ENCODE measurements at regions not wholly inside any gene's neighbourhood (a gene's known extent, or its start where the extent isn't known, plus 50 kb on each side); places are given as distances from the start of the nearest gene placed in this dataset.

- DNase-seq (no peak), ATAC-seq (no peak)
- intact Hi-C loops (cut with DNase I, micrococcal nuclease), result no loop called here
- Histone ChIP-seq H3K36me3 (ENCODE audit: low read depth) (no peaks in the 10 kb centered on the region), H3K4me1 (ENCODE audit: low read depth) (no peaks in the 10 kb centered on the region), H3K4me3 (no peak overlapping the region), H3K9me3 (no peaks in the 10 kb centered on the region)
- no peak for TF ChIP-seq CTCF (IDR thresholded peaks at IDR 0.05)
Observed at GRCh38 chr13:89862011-89862690, 1485.3 kb upstream of the MIR17HG start.

DNA sequence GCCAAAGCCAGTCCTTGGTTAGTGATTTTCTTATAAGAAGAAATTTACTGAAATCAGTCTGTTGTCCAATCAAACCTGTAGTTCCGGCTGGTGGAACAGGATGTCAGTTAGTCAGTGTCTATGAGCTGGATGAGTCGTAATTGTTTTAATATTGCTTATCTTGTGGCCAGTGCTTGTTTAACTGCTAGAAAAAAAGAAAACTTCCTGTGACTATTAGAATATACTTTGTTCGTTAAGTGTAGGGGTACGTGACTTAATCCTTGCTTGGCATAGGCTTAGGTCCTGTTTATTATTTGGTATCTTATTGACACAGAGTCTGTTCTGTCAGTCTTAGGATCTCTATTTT lies 1484.8 kb upstream of the MIR17HG start:
- intact Hi-C loops (cut with DNase I, micrococcal nuclease), result no loop called here
- ATAC-seq (no peak), DNase-seq (no peak)
- no peaks in the 10 kb centered on the region for H3K4me1 ChIP-seq (ENCODE audit: low read depth)
- H3K36me3 ChIP-seq (ENCODE audit: low read depth), result no peaks in the 10 kb centered on the region
- no peaks in the 10 kb centered on the region for H3K9me3 ChIP-seq
- no peak overlapping the region for H3K4me3 ChIP-seq
- TF ChIP-seq CTCF (IDR thresholded peaks at IDR 0.05), result no peak

DNA sequence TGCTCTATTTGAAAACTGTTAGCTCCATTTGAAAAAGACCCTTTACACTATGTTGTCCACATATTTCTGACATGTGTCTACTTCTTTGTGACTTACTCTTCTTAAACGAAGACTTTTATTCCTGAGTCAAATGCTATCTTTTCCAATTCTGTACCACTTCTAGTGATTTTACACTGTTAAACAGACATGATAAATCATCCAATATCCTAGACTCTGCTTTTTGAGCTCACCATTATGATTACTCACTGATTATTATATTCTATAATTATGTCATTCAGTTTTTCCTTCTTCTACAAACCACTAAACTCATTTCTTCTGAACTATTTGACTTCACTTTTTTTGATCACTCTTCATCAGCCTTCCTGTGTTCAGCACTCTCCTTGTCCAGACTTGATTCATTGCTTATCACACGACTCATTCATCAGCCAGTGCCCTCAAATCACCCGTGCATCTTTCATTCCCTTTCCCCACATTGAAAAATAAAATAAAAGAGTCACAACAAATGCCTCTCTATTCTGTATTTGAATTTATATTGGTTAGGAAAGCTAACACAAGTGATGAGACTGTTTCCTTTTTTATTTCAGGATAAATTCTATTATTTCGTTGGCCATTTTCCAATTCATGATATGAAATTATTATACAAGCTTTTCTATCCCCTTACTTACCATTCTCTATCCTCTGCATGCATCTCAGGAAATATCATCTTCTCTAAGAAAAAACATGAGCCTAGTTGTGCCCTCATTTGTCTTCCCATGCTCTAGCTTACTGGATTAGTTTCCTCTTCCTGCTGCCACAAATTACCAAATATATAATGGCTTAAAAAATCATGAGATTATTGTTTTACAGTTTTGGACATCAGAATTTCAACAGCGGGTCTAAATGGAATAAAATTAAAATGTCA lies 1482.1 kb upstream of the MIR17HG start:
- intact Hi-C loops (cut with DNase I, micrococcal nuclease), result no loop called here

GRCh38 chr13:89869312-89869711 lies 1478.2 kb upstream of the MIR17HG start:
- intact Hi-C loops (cut with DNase I, micrococcal nuclease), result no loop called here
- ATAC-seq (no peak), DNase-seq (no peak)
- no peaks in the 10 kb centered on the region for H3K9me3 ChIP-seq
- H3K4me1 ChIP-seq (ENCODE audit: low read depth), result no peaks in the 10 kb centered on the region
- no peak for TF ChIP-seq CTCF (IDR thresholded peaks at IDR 0.05)
- H3K36me3 ChIP-seq (ENCODE audit: low read depth), result no peaks in the 10 kb centered on the region
- no peak overlapping the region for H3K4me3 ChIP-seq

More for the DNA sequence above, 1482.1 kb upstream of the MIR17HG start:
- Histone ChIP-seq H3K9me3 (no peaks in the 10 kb centered on the region), H3K4me1 (ENCODE audit: low read depth) (no peaks in the 10 kb centered on the region), H3K4me3 (no peak overlapping the region), H3K36me3 (ENCODE audit: low read depth) (no peaks in the 10 kb centered on the region)
- DNase-seq (no peak), ATAC-seq (no peak)
- no peak for TF ChIP-seq CTCF (IDR thresholded peaks at IDR 0.05)

- no peak for DNase-seq
- no peaks in the 10 kb centered on the region for H3K4me1 ChIP-seq (ENCODE audit: low read depth)
- intact Hi-C loops (cut with DNase I, micrococcal nuclease), result no loop called here
Observed at GRCh38 chr13:89878904-89879303, 1468.6 kb upstream of the MIR17HG start.

More at GRCh38 chr13:89878904-89879303, 1468.6 kb upstream of the MIR17HG start:
- no peaks in the 10 kb centered on the region for H3K9me3 ChIP-seq
- H3K36me3 ChIP-seq (ENCODE audit: low read depth), result no peaks in the 10 kb centered on the region
- ATAC-seq, result no peak
- no peak overlapping the region for H3K4me3 ChIP-seq
- TF ChIP-seq CTCF (IDR thresholded peaks at IDR 0.05), result no peak
